MV-4-11 (cell line): ENCODE measurements at regions not wholly inside any gene's neighbourhood (a gene's known extent, or its start where the extent isn't known, plus 50 kb on each side); places are given as distances from the start of the nearest gene placed in this dataset.

Source experiments
- DNase-seq: peaks from one replicate; lab custom pipeline; 2025; lab: John Stamatoyannopoulos, UW

DNA sequence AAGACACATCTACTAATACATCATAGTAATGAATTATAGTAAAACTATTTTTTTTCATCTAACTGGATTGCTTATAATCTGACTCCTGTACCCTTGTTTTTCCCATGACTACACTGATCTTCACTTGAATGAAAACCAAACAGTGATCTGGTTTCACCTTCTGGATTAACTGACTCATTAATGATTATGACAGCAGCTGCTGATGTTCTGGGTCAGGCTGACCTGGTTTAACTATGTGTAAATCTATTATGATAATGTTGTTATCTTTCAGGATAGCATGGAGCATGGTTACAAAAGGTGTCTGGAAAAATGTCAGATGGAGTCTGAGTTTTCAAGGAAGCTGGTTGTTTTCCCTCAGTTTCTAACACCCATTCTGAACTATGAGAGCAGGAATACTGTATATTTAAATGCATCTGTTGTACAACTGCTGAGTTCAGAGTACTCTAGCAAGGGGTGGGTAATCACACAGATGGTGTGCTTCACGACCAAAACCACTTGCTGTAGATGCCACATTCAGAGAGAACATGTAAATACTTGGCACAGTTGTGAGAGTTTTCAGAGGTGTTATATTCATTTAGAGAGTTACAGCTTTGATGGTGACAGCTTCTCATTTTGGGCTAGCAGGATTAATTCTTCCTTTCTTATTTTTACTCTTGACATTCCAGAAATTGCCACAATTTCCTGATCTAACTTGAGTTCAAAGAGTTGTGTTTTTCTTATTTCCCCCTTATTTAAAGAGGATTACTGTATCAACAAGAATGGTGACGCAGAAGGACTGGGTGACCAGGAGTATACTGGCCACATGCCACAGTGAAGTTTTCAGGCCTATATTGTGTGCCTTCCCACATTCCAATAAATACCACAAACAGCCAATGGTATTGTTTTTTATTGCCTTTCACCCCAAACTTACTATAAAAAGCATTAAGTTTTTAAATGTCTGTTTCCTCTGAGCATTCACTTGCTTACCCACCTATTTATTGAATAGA, 249.7 kb upstream of the TET2 start:
- no peak for DNase-seq

DNA sequence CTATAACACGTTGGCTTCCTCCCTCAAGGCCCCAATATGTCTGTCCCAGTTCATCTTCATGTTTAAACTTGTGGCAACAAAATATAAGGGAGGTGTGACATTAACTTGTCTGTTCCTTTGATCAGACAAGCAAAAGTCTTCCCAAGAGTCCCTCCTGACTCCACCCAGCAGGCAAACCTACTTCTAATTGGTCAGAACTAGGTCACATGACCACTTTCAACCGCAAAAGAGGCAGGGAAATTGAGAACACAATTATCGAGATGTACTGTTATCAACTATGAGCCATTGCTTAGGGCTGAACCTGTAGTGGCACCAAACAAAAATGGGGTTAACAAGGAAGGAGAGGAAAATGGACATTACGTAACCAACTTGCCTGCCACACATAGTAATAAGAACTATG, 246.8 kb upstream of the TET2 start:
- no peak for DNase-seq

DNA sequence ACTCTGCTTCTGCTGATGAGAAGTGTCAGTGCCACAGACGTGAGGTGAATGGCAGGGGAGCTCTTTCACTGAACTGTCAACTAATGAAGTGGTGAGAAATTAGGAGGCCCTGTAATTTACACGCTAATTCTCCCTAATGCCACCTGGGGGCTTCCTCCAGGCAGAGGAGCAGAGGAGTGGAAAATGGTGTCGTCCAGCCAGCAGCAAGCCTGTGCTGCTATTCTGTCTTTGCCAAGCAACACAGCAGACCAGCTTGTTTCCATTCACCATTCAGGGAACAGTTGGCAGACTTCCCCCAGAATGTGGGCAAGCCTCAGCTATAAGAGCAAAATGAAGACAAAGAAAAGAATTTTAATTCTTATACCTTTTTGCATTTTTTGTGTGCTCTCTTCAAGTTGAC, 245.2 kb upstream of the TET2 start:
- DNase-seq = no peak

- DNase-seq = no peak
Measured at GRCh38 chr4:104901961-104902605, 244.6 kb upstream of the TET2 start.

- no peak for DNase-seq
Measured at GRCh38 chr4:104905065-104905464, 241.6 kb upstream of the TET2 start.

DNA sequence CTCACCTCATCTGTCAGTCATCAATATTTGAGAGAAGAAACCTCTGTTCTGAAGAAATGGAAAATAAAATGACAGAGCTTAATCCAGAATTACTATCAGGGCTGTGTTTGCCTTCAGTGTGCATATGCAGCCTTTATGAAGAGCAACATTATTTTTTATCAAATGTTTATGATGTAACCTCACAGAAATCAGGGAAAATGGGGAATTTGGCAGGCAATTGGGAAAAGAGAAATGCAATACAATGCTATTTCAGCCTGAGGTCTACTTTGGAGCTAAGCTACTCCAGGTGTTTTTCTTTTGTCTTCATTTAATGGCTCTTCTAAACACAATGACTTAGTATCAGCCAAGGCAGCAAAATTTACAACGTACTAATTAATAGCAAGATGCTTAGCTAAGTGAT, 241.1 kb upstream of the TET2 start:
- DNase-seq = no peak

DNA sequence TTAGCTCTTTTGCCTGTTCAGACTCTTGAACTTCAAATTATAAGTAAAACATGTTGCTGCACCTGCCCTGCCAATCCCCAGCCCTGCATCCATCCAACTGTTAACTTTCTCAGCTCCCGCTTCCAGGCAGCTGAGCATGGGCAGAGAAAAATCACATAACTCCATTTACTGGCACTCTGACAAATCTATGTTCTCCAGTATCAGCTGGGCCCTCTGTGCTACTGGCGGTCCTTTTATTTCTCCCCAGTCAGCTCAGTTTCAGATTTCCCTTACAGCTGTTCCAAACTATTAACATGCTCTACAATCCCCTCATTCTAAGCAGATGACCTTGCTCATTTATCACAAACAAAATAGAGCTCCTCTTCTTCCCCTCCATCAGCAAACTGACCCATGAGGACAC, 240.4 kb upstream of the TET2 start:
- DNase-seq = no peak

DNA sequence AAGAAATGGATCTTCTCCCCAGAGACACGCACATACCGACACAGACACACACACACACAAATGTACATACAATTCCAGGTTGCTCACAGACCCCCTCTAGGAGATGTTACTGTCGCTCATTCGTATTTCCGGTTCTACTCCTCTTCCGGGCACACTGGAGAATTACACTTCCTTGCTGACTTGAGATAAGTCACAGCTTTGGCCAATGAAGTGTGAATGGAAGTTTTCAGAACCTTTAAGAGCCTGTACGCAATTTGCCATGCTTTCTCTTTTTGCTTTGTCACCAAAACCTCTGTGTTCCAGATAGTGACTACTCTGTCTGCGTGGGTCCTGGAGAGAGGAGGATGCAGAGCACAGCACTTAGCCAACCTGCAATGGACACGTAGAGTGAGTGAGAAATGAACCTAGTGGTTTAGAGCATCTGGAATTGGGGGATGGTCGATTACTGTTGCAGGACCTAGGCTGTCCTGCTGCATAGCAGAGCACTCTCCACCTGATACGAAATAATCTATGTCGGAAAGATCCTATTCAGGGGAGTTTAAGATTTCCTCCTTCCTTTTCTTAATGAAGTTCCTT, 239.5 kb upstream of the TET2 start:
- no peak for DNase-seq

- no peak for DNase-seq
Measured at GRCh38 chr4:104907991-104908390, 238.7 kb upstream of the TET2 start.

DNA sequence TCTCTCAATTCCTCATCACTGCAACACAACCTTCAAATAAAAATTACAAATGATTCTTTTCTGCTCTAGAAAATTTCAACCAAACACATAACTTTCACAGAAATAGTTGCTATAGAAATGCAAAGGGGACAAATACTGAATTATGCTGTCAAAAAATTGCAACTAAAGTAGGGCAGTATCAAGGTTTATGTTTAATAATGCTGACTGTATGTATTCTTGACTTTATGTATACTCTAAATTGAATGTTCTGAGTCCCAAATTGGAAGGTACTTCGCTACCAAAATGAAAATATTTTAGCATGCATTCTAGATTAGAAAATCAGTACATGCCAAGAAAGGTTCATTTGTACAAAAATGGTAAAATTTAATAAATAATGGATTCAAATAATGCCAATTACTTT, 237.3 kb upstream of the TET2 start:
- DNase-seq = no peak

DNA sequence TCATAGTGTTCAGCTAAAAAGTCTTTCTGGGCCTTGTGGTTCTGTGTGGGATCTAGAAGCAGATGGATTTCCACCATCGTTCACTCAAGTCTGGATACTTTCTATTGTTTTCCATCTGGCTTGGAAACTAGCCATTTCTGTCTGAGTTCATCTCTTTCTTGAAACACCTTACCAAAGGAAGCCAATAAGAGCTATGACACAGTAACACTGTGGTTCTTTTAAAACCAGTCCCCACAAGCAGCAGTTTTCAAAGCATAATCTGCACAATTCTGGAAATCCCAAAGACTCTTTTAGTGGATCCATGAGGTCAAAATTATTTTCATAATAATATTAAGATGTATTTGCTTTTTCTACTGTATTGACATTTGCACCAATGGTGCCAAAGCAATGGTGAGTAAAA, 234.2 kb upstream of the TET2 start:
- no peak for DNase-seq

- DNase-seq = no peak
Measured at GRCh38 chr4:104915373-104915772, 231.3 kb upstream of the TET2 start.

DNA sequence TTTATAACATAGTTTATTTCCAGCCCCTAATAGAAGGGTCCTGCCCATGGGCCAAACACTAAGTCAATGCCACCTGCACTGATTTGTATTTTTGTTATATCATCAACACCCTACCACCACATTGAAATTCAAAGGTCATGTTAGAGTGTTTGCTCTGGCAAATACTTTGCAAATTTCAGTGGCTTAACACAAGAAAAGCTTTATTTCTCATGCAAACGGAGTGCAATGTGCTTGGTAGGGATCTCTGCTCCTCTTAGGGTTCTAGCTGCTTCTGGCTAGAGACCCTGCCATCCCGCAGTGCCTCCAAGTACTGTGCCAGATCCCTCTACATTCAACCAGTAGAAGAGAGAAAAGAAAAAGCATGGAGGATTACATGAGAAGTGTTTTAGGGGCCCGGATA, 230.8 kb upstream of the TET2 start:
- DNase-seq = no peak

- DNase-seq = no peak
Measured at GRCh38 chr4:104919406-104919805, 227.3 kb upstream of the TET2 start.

DNA sequence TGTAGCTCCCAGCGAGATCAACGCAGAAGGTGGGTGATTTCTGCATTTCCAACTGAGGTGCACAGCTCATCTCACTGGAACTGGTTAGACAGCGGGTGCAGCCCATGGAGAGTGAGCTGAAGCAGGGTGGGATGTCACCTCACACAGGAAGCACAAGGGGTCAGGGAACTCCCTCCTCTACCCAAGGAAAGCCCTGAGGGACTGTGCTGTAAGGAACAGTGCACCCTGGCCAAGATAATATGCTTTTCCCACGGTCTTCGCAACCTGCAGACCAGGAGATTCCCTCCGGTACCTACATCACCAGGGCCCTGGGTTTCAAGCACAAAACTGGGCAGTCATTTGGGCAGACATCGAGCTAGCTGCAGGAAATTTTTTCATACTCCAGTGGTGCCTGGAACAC, 216.4 kb upstream of the TET2 start:
- DNase-seq = no peak

- peak; percentile 55 for DNase-seq
Measured at GRCh38 chr4:104930745-104931736, 215.6 kb upstream of the TET2 start.

DNA sequence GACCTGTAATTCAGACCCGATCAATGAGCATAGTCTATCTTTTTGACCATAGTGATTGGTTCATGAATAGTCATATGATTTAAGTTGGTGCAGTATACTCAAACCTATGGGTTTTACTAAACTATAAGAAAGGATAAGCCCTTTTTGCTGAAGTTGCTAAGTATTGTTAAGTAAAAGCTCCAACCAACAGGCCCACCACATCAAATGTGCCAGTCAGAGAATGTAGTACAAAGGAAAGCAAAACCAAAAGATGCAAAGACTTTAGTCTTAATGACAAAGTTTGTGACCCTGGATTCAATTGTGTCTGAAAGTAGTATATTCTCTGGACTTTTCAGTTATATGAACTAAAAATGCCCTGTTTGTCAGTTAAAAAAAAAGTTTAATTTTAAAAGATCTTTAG, 208.1 kb upstream of the TET2 start:
- no peak for DNase-seq

- no peak for DNase-seq
Measured at GRCh38 chr4:104940927-104941326, 205.7 kb upstream of the TET2 start.

DNA sequence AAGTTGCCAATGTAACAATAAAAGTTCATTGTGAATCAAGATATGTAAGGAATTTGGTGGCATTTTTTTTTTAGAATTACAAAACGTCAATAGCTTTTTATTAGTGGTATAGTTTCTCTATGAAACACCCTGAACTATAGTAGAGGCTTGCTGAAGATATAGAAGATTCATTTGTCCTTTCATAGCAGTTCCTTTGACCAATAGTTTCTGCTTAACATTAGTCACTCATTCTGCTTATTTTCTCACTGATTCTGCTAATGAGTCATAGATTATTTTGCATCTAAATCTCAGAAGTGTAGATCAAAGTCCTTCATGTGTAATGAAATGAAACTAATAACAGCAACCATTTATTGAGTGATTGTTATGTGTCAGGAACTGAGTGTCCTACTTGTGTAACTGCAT, 205.0 kb upstream of the TET2 start:
- no peak for DNase-seq

DNA sequence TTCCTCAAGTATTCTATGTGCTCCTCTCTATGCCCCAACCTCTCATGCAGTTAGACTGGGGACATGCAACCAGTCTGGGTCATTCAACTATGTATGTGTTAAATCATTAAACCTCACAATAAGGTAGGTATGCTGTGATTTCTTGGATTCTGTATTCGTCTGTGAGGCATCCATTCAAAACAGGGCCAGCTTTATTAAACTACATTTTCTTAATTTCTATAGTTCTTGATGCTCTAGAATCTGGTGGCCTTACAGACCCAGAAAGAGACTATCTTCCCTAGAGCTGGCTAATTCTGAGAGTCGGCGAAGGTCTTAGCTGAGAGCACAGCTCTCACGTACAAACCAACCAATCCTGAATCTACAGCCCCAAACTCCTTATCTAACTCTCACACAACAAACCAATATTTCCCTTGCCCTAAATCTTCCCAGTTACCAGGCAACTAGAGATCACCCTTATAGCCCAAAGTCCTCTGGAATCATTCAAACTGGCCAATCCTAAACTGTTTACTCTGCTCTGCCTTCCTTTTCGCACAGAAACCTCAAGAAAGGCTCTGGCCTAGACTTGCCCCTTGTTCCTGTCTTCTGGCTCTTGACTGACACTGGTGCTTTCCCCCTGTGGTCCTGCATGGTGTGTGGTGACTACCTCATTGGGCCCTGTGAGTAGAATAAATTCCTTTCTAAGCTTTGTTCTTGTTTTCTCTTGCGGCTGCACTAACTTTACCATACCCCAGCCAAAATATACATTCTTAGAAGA, 203.5 kb upstream of the TET2 start:
- peak; percentile 43 for DNase-seq

DNA sequence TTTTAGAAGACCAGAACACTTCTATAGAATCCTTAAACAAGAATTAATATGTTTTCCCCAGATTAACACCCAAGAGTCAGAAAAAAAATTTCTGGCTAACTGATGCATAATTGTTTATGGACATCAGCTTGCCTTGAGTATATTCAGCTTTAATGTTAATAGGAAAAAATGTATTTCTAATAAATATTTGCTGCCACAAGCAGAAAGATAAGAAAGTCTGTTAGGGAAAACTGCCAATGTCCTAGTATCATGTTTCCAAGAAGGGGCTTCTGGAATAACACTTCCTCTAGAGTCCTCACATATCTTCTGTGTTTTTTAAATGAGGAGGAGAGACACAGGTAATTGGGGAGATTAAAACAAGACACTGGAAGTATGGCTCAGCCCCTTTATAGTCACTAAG, 202.1 kb upstream of the TET2 start:
- DNase-seq = no peak
